HS-27A (cell line): ENCODE measurements at regions not wholly inside any gene's neighbourhood (a gene's known extent, or its start where the extent isn't known, plus 50 kb on each side); places are given as distances from the start of the nearest gene placed in this dataset.
"Not testable (repeated sequence)": the region's sequence is repeated elsewhere in the genome, so short reads cannot be mapped to it uniquely, and the experiment has no call there.

Experiments used
- DNase-seq: peaks from one replicate; pipeline ENCODE4 v3.0.0-alpha.2; 2012; ENCODE audit warnings: low read depth, missing footprints

GRCh38 chr6:67224989-67225388, 1410.1 kb upstream of the ADGRB3 start:
- no peak for DNase-seq

- peak; percentile 27 for DNase-seq
Measured at GRCh38 chr6:67221226-67221625, 1413.9 kb upstream of the ADGRB3 start.

GRCh38 chr6:67219346-67219745, 1415.7 kb upstream of the ADGRB3 start:
- DNase-seq: no peak

- DNase-seq: no peak
Measured at GRCh38 chr6:67212584-67212983, 1422.5 kb upstream of the ADGRB3 start.

GRCh38 chr6:67210450-67210849, 1424.6 kb upstream of the ADGRB3 start:
- DNase-seq: no peak

GRCh38 chr6:67201563-67201962, 1433.5 kb upstream of the ADGRB3 start:
- DNase-seq: no peak

- DNase-seq: no peak
Measured at GRCh38 chr6:67200626-67201403, 1434.3 kb upstream of the ADGRB3 start.

- no peak for DNase-seq
Measured at GRCh38 chr6:67199425-67199824, 1435.7 kb upstream of the ADGRB3 start.

- DNase-seq: no peak
Measured at GRCh38 chr6:67190733-67191132, 1444.3 kb upstream of the ADGRB3 start.

GRCh38 chr6:67184405-67184804, 1450.7 kb upstream of the ADGRB3 start:
- DNase-seq: no peak

- no peak for DNase-seq
Measured at GRCh38 chr6:67175101-67175500, 1460.0 kb upstream of the ADGRB3 start.

- no peak for DNase-seq
Measured at GRCh38 chr6:67165606-67166005, 1458.6 kb upstream of the EYS start.

- no peak for DNase-seq
Measured at GRCh38 chr6:67160820-67161219, 1453.8 kb upstream of the EYS start.

GRCh38 chr6:67141005-67141404, 1434.0 kb upstream of the EYS start:
- no peak for DNase-seq

GRCh38 chr6:67133973-67134372, 1426.9 kb upstream of the EYS start:
- no peak for DNase-seq

- DNase-seq: no peak
Measured at GRCh38 chr6:67131827-67132226, 1424.8 kb upstream of the EYS start.

- DNase-seq: no peak
Measured at GRCh38 chr6:67129780-67130179, 1422.8 kb upstream of the EYS start.

- no peak for DNase-seq
Measured at GRCh38 chr6:67127041-67127440, 1420.0 kb upstream of the EYS start.

GRCh38 chr6:67121115-67121514, 1414.1 kb upstream of the EYS start:
- no peak for DNase-seq

- DNase-seq: no peak
Measured at GRCh38 chr6:67112120-67112519, 1405.1 kb upstream of the EYS start.

- DNase-seq: no peak
Measured at GRCh38 chr6:67102743-67103142, 1395.7 kb upstream of the EYS start.

- not testable (repeated sequence) for DNase-seq
Measured at GRCh38 chr6:67095618-67096226, 1388.7 kb upstream of the EYS start.

- DNase-seq: no peak
Measured at GRCh38 chr6:67094431-67094946, 1387.5 kb upstream of the EYS start.

GRCh38 chr6:67073938-67074337, 1366.9 kb upstream of the EYS start:
- DNase-seq: no peak
